ENCODE measurements at regions not wholly inside any gene's neighbourhood (a gene's known extent, or its start where the extent isn't known, plus 50 kb on each side); places are given as distances from the start of the nearest gene placed in this dataset.

- DNase-seq (ENCODE audit: low read depth, low spot score), result no peak
Observed at GRCh38 chr13:74000876-74001275, 133.3 kb downstream of the KLF12 start.

GRCh38 chr13:73998631-73999030 lies 135.6 kb downstream of the KLF12 start:
- no peak for DNase-seq (ENCODE audit: low read depth, low spot score)

GRCh38 chr13:73997964-73998363 lies 136.2 kb downstream of the KLF12 start:
- DNase-seq (ENCODE audit: low read depth, low spot score), result no peak

- no peak for DNase-seq (ENCODE audit: low read depth, low spot score)
Observed at GRCh38 chr13:73996569-73996968, 137.6 kb downstream of the KLF12 start.

DNA sequence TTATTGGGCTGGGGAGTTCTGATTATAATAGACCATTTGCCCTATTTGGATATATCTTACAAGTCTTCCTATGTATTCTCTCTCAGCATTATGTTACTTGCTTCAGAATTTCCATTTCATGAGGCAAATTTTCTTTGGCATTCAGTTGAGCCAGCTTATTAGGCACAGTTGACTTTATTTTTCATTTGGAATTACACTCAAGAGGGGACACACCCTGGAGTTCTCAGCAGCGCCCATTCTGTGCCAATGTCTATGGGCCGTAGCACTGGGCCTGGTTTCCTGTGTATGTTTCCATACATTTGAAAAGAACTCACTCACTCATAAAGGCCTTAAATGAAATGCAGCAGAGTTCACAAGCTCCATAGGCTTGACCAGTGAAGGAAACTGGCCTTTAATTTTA lies 138.5 kb downstream of the KLF12 start:
- DNase-seq (ENCODE audit: low read depth, low spot score), result no peak

GRCh38 chr13:73993661-73994060 lies 140.5 kb downstream of the KLF12 start:
- DNase-seq (ENCODE audit: low read depth, low spot score), result no peak

GRCh38 chr13:73991884-73992283 lies 142.3 kb downstream of the KLF12 start:
- DNase-seq (ENCODE audit: low read depth, low spot score), result no peak

GRCh38 chr13:73991384-73991783 lies 142.8 kb downstream of the KLF12 start:
- no peak for DNase-seq (ENCODE audit: low read depth, low spot score)

DNA sequence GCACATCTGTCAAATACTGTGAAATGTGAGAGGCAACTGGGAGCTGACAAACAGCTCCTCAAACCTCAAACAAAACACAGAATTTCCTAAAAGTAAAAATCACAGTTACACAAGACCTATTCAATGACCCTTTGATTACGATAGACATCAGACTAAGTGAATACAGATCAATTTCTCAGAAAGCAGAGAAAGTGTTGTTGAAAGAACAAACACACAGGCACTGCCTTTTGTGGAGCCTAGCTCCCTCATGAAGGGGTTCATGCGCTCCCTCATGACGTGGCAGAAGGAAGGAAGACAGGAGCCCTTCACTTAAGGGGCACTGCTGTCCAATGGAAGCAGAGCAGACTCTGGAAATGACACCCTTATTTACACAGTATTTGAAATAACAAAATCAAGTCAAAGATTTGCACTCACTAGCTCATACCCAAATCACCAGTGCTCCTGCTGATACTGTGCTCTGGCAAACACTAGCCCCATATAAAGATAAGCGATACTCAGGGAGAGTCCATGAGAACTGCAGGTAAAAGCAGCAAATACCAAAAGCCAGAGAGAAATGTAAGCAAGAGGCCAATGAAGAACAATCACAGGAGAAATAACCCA lies 144.9 kb downstream of the KLF12 start:
- no peak for DNase-seq (ENCODE audit: low read depth, low spot score)

- no peak for DNase-seq (ENCODE audit: low read depth, low spot score)
Observed at GRCh38 chr13:73988461-73988860, 145.7 kb downstream of the KLF12 start.

GRCh38 chr13:73987618-73988017 lies 146.6 kb downstream of the KLF12 start:
- DNase-seq (ENCODE audit: low read depth, low spot score), result no peak

GRCh38 chr13:73985783-73986182 lies 148.4 kb downstream of the KLF12 start:
- DNase-seq (ENCODE audit: low read depth, low spot score), result no peak

GRCh38 chr13:73984949-73985691 lies 149.1 kb downstream of the KLF12 start:
- peak; percentile 26 for DNase-seq (ENCODE audit: low read depth, low spot score)

DNA sequence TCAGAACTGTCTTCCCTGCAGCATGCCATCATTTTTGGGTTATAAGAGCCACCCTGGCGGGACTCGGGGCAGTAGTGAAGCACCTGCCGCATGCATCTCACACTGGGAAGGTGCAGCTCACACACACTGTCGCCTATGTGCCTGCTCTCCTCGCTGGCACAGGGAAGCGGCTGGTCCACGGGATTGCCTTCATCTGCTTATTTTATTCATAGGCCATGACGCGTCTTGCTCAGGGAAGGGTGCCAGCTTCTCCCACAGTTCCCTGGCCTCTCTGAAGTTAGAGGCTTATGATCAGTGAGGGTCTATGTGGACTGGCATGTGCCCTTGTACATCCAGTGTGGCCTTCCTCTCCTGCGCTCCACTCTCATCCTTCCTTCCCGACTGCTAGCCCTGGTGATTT lies 150.0 kb downstream of the KLF12 start:
- DNase-seq (ENCODE audit: low read depth, low spot score), result no peak

- no peak for DNase-seq (ENCODE audit: low read depth, low spot score)
Observed at GRCh38 chr13:73983109-73983508, 151.1 kb downstream of the KLF12 start.

DNA sequence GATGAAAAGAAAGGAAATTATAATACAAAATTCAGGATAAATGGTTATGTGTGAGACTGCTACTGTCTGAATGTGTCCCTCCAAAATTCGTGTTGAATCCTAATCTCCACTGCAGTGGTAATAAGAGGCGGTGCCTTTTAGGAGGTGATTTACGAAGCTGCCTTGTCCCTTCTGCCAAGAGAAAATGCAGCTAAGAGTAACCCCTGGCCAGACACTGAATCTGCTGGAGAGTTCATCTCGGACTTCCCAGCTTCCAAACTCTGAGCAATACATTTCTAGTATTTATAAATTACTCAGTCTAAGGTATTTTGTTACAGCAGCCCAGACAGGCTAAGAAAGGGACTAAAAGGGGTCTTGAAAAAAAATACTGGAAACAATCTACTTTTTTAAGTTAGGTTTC lies 152.6 kb downstream of the KLF12 start:
- DNase-seq (ENCODE audit: low read depth, low spot score), result no peak

DNA sequence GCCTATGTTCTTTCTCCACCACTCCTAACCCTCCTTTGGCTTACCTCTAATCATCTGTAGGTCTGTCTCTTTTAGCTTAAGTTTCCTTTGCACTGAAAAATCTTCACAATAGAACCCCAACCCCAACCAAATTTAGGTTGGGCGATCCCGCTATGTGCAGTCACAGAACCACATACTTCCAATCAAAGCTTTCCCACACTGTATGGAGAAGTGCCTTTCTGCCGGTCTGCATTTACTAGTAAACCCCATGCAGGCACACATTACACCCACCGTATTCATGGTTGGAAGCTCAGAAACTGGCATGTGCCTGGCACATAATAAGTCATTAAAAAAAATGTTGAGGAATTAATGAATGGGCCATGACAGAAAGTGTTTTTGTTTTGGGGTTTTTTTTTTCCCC lies 158.4 kb downstream of the KLF12 start:
- no peak for DNase-seq (ENCODE audit: low read depth, low spot score)

- DNase-seq (ENCODE audit: low read depth, low spot score), result no peak
Observed at GRCh38 chr13:73974051-73974450, 160.2 kb downstream of the KLF12 start.

- no peak for DNase-seq (ENCODE audit: low read depth, low spot score)
Observed at GRCh38 chr13:73973156-73973555, 161.0 kb downstream of the KLF12 start.

GRCh38 chr13:73972545-73972944 lies 161.7 kb downstream of the KLF12 start:
- no peak for DNase-seq (ENCODE audit: low read depth, low spot score)

GRCh38 chr13:73971481-73971880 lies 162.7 kb downstream of the KLF12 start:
- DNase-seq (ENCODE audit: low read depth, low spot score), result no peak

- no peak for DNase-seq (ENCODE audit: low read depth, low spot score)
Observed at GRCh38 chr13:73970421-73971055, 163.7 kb downstream of the KLF12 start.
